HG03571 (cell line): ENCODE measurements at regions not wholly inside any gene's neighbourhood (a gene's known extent, or its start where the extent isn't known, plus 50 kb on each side); places are given as distances from the start of the nearest gene placed in this dataset.
"Not testable (repeated sequence)": the region's sequence is repeated elsewhere in the genome, so short reads cannot be mapped to it uniquely, and the experiment has no call there.

ENCODE experiments used
- ATAC-seq: cut with Tn5 transposase; IDR thresholded peaks from one replicate; pipeline ENCODE4 v1.9.1; 2021; ENCODE audit not compliant: unreplicated experiment

GRCh38 chr6:72457738-72458137 is 164.1 kb upstream of the KCNQ5 start:
- ATAC-seq: no peak

- no peak for ATAC-seq
These were observed 163.3 kb upstream of the KCNQ5 start for GRCh38 chr6:72458521-72458920.

DNA sequence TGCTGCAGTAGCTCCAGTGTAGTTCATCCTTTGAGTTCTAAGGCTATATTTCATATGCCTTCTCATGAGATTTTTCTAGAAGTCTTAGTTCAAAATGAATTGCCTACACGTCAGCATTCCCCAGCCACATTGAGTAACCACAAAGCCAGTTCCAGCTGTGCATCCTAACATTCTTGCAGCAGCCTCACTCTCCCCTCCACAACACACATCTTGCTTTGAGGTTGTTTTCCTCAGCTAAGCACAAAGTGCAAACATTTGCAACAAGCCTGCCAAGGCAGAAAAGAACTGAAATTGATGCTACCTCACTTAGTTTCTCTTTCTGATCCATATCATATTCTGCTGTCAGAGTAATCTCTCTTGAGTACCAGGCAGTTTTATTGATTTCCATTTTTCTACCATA is 160.7 kb upstream of the KCNQ5 start:
- no peak for ATAC-seq

DNA sequence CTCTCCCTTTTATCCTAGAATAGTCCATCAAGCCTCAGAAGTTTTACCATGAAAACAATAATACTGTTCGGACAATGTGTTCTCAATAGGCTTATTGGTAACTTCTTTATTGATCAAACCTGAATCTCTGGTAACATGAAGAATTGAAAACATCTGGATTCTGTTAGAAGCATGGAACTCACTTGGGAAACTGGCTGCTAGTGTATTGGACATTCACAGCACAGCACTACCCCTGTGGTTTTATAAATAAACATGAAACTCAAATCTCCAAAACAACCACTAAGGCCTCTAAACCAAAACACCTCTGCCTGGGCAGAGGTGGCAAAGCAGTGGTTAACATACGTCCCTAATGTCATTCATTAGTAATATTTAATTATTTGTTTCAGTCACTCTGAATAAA is 157.6 kb upstream of the KCNQ5 start:
- no peak for ATAC-seq

GRCh38 chr6:72464791-72465691 is 156.8 kb upstream of the KCNQ5 start:
- no peak for ATAC-seq

GRCh38 chr6:72466471-72466870 is 155.4 kb upstream of the KCNQ5 start:
- ATAC-seq: no peak

DNA sequence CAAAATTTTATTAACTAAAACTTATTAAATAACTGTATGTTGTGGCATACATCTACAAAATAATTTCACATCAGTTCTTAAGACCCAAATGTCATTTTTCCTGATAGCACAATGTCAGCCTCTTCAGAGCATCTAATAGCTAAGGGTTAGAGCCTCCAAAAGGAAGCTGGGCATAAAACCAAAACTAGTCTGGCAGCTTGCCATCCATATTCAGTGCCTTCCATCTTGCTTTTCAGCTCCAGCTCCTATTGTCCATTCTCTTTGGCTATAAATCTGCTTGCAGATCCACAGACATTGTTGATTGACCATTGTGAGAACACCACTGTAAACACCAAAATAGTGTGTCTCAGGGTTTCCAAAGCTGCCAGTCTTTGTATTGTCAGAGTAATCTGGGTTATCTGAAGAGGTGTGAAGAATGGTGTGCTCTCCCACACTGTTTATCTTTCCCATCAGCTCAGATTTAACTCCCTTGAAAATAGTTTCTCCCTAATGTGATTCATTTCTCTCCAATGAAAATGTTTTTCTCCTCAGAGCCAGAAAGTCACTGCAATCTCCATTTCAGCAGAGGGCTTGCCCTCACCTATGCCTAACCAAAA is 154.8 kb upstream of the KCNQ5 start:
- no peak for ATAC-seq

DNA sequence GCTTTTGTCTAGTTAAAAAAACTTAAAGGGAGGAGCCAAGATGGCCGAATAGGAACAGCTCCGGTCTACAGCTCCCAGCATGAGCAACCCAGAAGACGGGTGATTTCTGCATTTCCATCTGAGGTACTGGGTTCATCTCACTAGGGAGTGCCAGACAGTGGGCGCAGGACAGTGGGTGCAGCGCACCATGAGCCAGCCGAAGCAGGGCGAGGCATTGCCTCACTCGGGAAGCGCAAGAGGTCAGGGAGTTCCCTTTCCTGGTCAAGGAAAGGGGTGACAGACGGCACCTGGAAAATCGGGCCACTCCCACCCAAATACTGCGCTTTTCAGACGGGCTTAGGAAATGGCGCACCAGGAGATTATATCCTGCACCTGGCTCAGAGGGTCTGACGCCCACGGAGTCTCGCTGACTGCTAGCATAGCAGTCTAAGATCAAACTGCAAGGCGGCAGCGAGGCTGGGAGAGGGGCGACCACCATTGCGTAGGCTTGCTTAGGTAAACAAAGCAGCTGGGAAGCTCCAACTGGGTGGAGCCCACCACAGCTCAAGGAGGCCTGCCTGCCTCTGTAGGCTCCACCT is 152.4 kb upstream of the KCNQ5 start:
- ATAC-seq: not testable (repeated sequence)

GRCh38 chr6:72476051-72476450 is 145.8 kb upstream of the KCNQ5 start:
- ATAC-seq: no peak

DNA sequence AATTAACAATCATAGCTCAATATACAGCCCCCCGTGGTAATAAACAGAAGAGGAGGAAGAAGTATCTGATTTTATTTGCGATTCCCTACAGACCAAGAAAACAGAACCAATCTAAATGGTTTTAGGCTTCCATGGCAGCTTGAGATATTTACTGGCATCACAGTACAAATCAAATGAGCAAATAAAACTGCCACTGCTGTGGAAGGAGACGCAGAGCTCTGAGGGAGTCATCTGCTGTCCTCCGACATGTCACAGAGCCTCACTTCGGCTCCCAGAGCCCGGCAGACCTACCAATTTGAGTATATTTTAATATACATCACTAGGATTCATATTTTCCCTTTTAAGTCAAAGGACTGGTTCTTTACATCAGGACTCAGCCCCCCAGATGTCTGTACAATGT is 145.2 kb upstream of the KCNQ5 start:
- ATAC-seq: no peak

GRCh38 chr6:72495441-72495840 is 126.4 kb upstream of the KCNQ5 start:
- no peak for ATAC-seq

GRCh38 chr6:72497186-72497585 is 124.7 kb upstream of the KCNQ5 start:
- ATAC-seq: no peak

GRCh38 chr6:72500669-72501068 is 121.2 kb upstream of the KCNQ5 start:
- no peak for ATAC-seq

DNA sequence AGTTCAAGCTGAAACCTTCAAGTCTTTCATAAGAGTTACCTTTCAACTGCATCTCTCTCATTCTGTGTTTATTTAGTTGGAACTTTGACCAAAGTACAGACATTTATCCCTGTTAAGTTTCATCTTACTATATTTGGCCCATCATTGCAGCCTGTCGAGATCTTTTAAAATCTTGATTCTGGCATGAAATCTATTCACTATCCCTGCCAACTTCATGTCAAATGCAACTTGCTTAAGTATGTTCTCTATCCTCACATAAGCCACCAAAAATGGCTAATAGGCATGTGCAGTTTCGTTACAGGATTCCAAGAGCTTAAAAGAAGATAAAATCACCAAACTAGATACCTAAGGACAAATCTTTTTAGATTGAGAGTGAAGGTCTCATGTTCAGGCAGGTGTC is 117.5 kb upstream of the KCNQ5 start:
- ATAC-seq: no peak

DNA sequence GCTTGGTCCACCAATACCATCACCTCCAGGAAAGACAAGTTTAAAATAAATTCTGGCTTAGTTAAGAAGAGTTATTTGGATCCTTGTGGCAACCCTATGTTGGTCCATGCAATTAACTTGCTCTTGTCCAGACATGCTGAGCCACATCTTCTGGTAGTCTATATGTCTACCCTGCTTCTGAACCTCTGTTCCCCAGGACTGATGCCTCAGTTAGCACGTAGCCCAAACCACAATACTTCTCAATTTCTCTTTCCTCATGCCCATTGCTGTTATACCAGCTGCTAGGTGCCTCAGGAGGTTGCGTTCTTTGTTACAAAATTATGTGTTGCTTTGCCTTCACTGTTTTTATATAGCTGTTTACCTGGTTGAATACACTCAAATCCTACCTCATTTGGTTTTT is 116.4 kb upstream of the KCNQ5 start:
- no peak for ATAC-seq

- no peak for ATAC-seq
These were observed 102.0 kb upstream of the KCNQ5 start for GRCh38 chr6:72519871-72520270.

- ATAC-seq: no peak
These were observed 100.2 kb upstream of the KCNQ5 start for GRCh38 chr6:72521684-72522083.

DNA sequence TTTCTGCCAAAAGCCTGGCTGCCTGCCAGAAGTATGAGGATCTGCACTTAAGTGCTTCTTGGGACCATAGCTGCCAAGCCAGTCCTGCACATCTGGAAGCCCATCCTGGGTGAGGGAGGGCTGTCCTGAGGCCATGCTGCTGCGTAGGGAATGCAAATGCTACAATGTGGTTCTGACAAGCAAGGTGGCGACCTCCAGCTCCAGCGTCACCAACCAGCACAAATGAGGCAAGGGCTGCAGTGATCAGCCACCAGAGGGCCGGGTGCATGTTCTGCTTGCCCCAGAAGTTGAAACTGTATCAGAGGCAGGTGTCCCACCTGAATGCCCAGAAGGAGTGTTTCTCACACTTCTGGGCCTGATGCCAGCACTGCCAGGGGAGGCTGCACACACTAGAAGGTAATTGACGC is 99.1 kb upstream of the KCNQ5 start:
- no peak for ATAC-seq

- ATAC-seq: peak; percentile 73
These were observed 97.7 kb upstream of the KCNQ5 start for GRCh38 chr6:72524011-72524645.

DNA sequence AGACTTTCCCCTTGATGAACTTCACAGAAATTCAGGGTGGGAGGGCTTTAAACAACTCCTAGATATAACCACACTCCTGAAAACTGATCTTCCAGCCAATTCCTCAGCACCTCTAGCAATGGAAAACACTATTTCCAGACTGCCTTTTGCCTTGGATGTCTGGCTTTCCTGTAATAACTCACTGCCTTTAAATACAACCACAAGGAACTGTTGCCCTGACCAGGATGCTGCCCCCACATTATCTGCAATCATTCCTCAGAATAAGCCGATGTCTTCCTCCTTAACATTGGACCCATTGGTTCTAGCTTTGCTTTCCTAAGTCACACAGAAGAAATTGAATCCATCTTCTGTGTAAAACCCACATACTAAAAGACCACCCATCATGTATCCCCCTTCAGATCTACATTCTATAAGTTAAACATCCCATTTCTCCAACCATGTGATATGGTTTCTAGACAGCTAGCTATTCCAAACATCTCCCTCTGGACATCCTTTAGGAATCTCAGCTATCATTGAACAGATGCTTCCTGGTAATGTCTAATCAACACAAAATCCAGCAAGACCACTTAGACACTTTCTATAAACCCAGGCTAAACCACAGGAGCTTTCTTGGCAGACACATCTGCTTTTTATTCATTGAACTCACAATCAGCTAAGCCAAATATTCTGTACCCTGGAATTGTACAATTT is 95.9 kb upstream of the KCNQ5 start:
- no peak for ATAC-seq

- ATAC-seq: no peak
These were observed 91.7 kb upstream of the KCNQ5 start for GRCh38 chr6:72530152-72530551.
